IMR-90 (cell line): ENCODE measurements at regions not wholly inside any gene's neighbourhood (a gene's known extent, or its start where the extent isn't known, plus 50 kb on each side); places are given as distances from the start of the nearest gene placed in this dataset.

Source experiments
- ATAC-seq: fragments of 200-7000 bp; cut with Tn5 transposase; 2 replicates; pipeline ENCODE4 v1.9.1; 2020; ENCODE audit warnings: low read depth, mild to moderate bottlenecking, moderate library complexity
- BruUV-seq: library from RNA; stranded (reverse); fragments of 400-500 nt; replicated peaks from 2 replicates; lab custom pipeline; 2021; lab: Mats Ljungman, UMichigan
- CTCF ChIA-PET: fragments of 300-600 bp; formaldehyde crosslinking; extraction: SDS; loops from one replicate; lab custom pipeline; 2021; ENCODE audit warnings: antibody characterized with exemption; lab: Yijun Ruan, JAX
- POLR2A ChIA-PET: fragments of 300-600 bp; sonication (Branson Sonifier 250); formaldehyde crosslinking; loops from one replicate; lab custom pipeline; 2022; ENCODE audit warnings: antibody characterized with exemption; ENCODE audit not compliant: unreplicated experiment; lab: Charles Lee
- DNase-seq: peaks from one replicate; pipeline ENCODE4 v3.0.0; 2013
- H2AFZ ChIP-seq: replicated peaks from 2 replicates; pipeline ENCODE3; 2013; ENCODE audit warnings: low read length, mild to moderate bottlenecking; ENCODE audit not compliant: poor library complexity
- H2AK5ac ChIP-seq: 2 replicates; pipeline ENCODE4 v1.6.1; 2013; ENCODE audit warnings: low read depth, low read length, inconsistent platforms
- H2AK9ac ChIP-seq: replicated peaks from 2 replicates; pipeline ENCODE3; 2013; ENCODE audit warnings: mild to moderate bottlenecking, low read depth, low read length, moderate library complexity; ENCODE audit not compliant: poor library complexity
- H2BK120ac ChIP-seq: 2 replicates; pipeline ENCODE4 v1.6.1; 2013; ENCODE audit warnings: low read depth, low read length, inconsistent platforms
- H2BK15ac ChIP-seq: 3 replicates; pipeline ENCODE4 v1.6.1; 2013; ENCODE audit warnings: low read depth, low read length, inconsistent platforms
- H2BK20ac ChIP-seq: 2 replicates; pipeline ENCODE4 v1.6.1; 2013; ENCODE audit warnings: low read depth, mild to moderate bottlenecking, inconsistent platforms, low read length, moderate library complexity
- H2BK5ac ChIP-seq: 2 replicates; pipeline ENCODE4 v1.6.1; 2013; ENCODE audit warnings: mild to moderate bottlenecking, low read depth, low read length, inconsistent platforms; ENCODE audit not compliant: poor library complexity, severe bottlenecking
- H3K14ac ChIP-seq: replicated peaks from 2 replicates; pipeline ENCODE4 v1.6.1; 2013; ENCODE audit warnings: low read depth, low read length, inconsistent platforms
- H3K18ac ChIP-seq: 2 replicates; pipeline ENCODE4 v1.6.1; 2013; ENCODE audit warnings: low read depth, low read length, control low read depth
- H3K23ac ChIP-seq: 2 replicates; pipeline ENCODE4 v1.6.1; 2013; ENCODE audit warnings: low read depth, low read length, inconsistent platforms
- H3K27ac ChIP-seq: 2 replicates; pipeline ENCODE4 v1.5.1; 2013; ENCODE audit warnings: mild to moderate bottlenecking, control low read depth, low read length; ENCODE audit not compliant: insufficient read depth
- H3K27me3 ChIP-seq: 2 replicates; pipeline ENCODE4 v1.6.1; 2013; ENCODE audit warnings: low read length; ENCODE audit not compliant: control insufficient read depth, insufficient read depth
- H3K36me3 ChIP-seq: 2 replicates; pipeline ENCODE4 v1.6.1; 2013; ENCODE audit warnings: low read length, mixed read lengths; ENCODE audit not compliant: control insufficient read depth, insufficient read depth
- H3K4ac ChIP-seq: 2 replicates; pipeline ENCODE4 v1.6.1; 2013; ENCODE audit warnings: low read depth, low read length, inconsistent platforms
- H3K4me1 ChIP-seq: 2 replicates; pipeline ENCODE4 v1.6.1; 2013; ENCODE audit warnings: low read length, mixed read lengths; ENCODE audit not compliant: control insufficient read depth, insufficient read depth
- H3K4me2 ChIP-seq: 2 replicates; pipeline ENCODE4 v1.6.1; 2013; ENCODE audit warnings: low read depth, mild to moderate bottlenecking, control low read depth, low read length, moderate library complexity
- H3K4me3 ChIP-seq: 2 replicates; pipeline ENCODE4 v1.5.1; 2013; ENCODE audit warnings: low read depth, mild to moderate bottlenecking, control low read depth, low read length, moderate library complexity; ENCODE audit not compliant: insufficient read depth
- H3K56ac ChIP-seq: 2 replicates; pipeline ENCODE4 v1.6.1; 2013; ENCODE audit warnings: low read length, inconsistent platforms; ENCODE audit not compliant: insufficient read depth; ENCODE audit errors: extremely low read depth
- H3K79me1 ChIP-seq, 2 experiments: 2 replicates each; pipeline ENCODE4 v1.6.1; 2013; ENCODE audit warnings: low read length in 2 of 2, inconsistent platforms in 1 of 2, low read depth in 1 of 2
- H3K9ac ChIP-seq: 2 replicates; pipeline ENCODE4 v1.6.1; 2013; ENCODE audit warnings: low read depth, low read length, control low read depth
- H3K9me1 ChIP-seq: 2 replicates; pipeline ENCODE4 v1.6.1; 2013; ENCODE audit warnings: low read length, inconsistent platforms; ENCODE audit not compliant: insufficient read depth
- H3K9me3 ChIP-seq: 2 replicates; pipeline ENCODE4 v1.6.1; 2013; ENCODE audit warnings: low read length; ENCODE audit not compliant: control insufficient read depth, insufficient read depth
- H4K20me1 ChIP-seq: 2 replicates; pipeline ENCODE4 v1.6.1; 2013; ENCODE audit warnings: low read length, inconsistent platforms; ENCODE audit not compliant: insufficient read depth
- H4K5ac ChIP-seq: 2 replicates; pipeline ENCODE4 v1.6.1; 2013; ENCODE audit warnings: mild to moderate bottlenecking, low read depth, low read length, control low read depth
- H4K8ac ChIP-seq, 2 experiments: 2 replicates each; pipeline ENCODE4 v1.6.1; 2013; ENCODE audit warnings: low read depth in 2 of 2, low read length in 2 of 2, control low read depth in 1 of 2, inconsistent platforms in 1 of 2
- H4K91ac ChIP-seq: 2 replicates; pipeline ENCODE4 v1.6.1; 2013; ENCODE audit warnings: low read depth, low read length, inconsistent platforms; ENCODE audit not compliant: insufficient read depth
- BHLHE40 ChIP-seq: fragments of 150-350 bp; IDR thresholded peaks from 2 replicates; pipeline ENCODE4 v1.6.1; 2016; ENCODE audit warnings: mild to moderate bottlenecking, low read depth, low read length
- CEBPB ChIP-seq: IDR thresholded peaks from 2 replicates; pipeline ENCODE4 v1.6.1; 2012; ENCODE audit warnings: low read depth, low read length, improper control_type of control experiment
- CHD1 ChIP-seq: IDR thresholded peaks from 2 replicates; pipeline ENCODE4 v1.6.1; 2012; ENCODE audit warnings: low read depth, low read length, improper control_type of control experiment
- CTCF ChIP-seq: conservative IDR thresholded peaks from 2 replicates; pipeline ENCODE4 v1.5.1; 2012; ENCODE audit warnings: mild to moderate bottlenecking, low read depth, low read length, improper control_type of control experiment
- ELK1 ChIP-seq: fragments of 150-350 bp; IDR thresholded peaks from 2 replicates; pipeline ENCODE4 v1.6.1; 2016; ENCODE audit warnings: low read depth, mild to moderate bottlenecking, low read length, moderate library complexity, borderline replicate concordance
- FOS ChIP-seq: fragments of 150-350 bp; IDR thresholded peaks from 2 replicates; pipeline ENCODE4 v1.6.1; 2016; ENCODE audit warnings: low read depth, low read length
- MAZ ChIP-seq: IDR thresholded peaks from 2 replicates; pipeline ENCODE4 v1.6.1; 2012; ENCODE audit warnings: low read depth, mild to moderate bottlenecking, low read length, improper control_type of control experiment, moderate library complexity, borderline replicate concordance
- MXI1 ChIP-seq: IDR thresholded peaks from 2 replicates; pipeline ENCODE4 v1.6.1; 2012; ENCODE audit warnings: low read depth, mild to moderate bottlenecking, low read length, moderate library complexity, borderline replicate concordance
- NFE2L2 ChIP-seq: fragments of 150-350 bp; IDR thresholded peaks from 2 replicates; pipeline ENCODE4 v1.6.1; 2016; ENCODE audit warnings: low read depth, mild to moderate bottlenecking, low read length
- RCOR1 ChIP-seq: IDR thresholded peaks from 2 replicates; pipeline ENCODE4 v1.6.1; 2012; ENCODE audit warnings: mild to moderate bottlenecking, low read length, improper control_type of control experiment; ENCODE audit not compliant: insufficient replicate concordance
- RFX5 ChIP-seq: IDR thresholded peaks from 2 replicates; pipeline ENCODE4 v1.8.0; 2012; ENCODE audit warnings: low read depth, mild to moderate bottlenecking, low read length, moderate library complexity
- SMC3 ChIP-seq: fragments of 150-350 bp; IDR thresholded peaks from 2 replicates; pipeline ENCODE4 v1.6.1; 2016; ENCODE audit warnings: low read depth, mild to moderate bottlenecking, antibody characterized with exemption, low read length, moderate library complexity
- USF2 ChIP-seq: fragments of 150-350 bp; IDR thresholded peaks from 2 replicates; pipeline ENCODE4 v1.6.1; 2017; ENCODE audit warnings: mild to moderate bottlenecking, antibody characterized with exemption, low read length, low read depth
- WGBS, 2 experiments: methylation state at CpG; one replicate each; pipeline versions ENCODE4 v1.1.5 to v1.1.7; 2013; ENCODE audit warnings: missing lambda C conversion rate in 2 of 2; ENCODE audit not compliant: insufficient read length in 1 of 2; ENCODE audit errors: extremely low coverage in 2 of 2; 5-methylcytosine and 5-hydroxymethylcytosine counted together
- dilution Hi-C: fragments of 300-500 bp; cut with HindIII; formaldehyde crosslinking; loops from one replicate; pipeline ENCODE4 v1.14.3; 2018; ENCODE audit warnings: low sequenced_read_pairs; ENCODE audit not compliant: unreplicated experiment
- in situ Hi-C: fragments of 300-500 bp; cut with MboI; formaldehyde crosslinking; loops from 3 replicates; pipeline ENCODE4 v1.14.3; 2019; ENCODE audit warnings: low sequenced_read_pairs, inconsistent platforms, mixed read lengths
- intact Hi-C: fragments of 100-400 bp; cut with micrococcal nuclease; formaldehyde crosslinking; loops from 2 replicates; pipeline ENCODE4 v1.10.0; 2022

GRCh38 chr18:71837547-71837946 is 706.6 kb downstream of the CBLN2 start:
- Histone ChIP-seq H2BK5ac (no peak overlapping the region), H4K5ac (no peak overlapping the region), H3K4me3 (no peak overlapping the region), H3K9ac (no peak overlapping the region), H3K4me1 (no peaks in the 10 kb centered on the region), H2BK20ac (no peak overlapping the region), H3K79me1 (no peaks in the 10 kb centered on the region), H2AK9ac (no peak overlapping the region), H3K27ac (no peak overlapping the region), H2AK5ac (no peak overlapping the region), H3K23ac (no peak overlapping the region), H3K4me2 (no peak overlapping the region), H4K20me1 (no peaks in the 10 kb centered on the region), H3K36me3 (no peaks in the 10 kb centered on the region), H3K9me3 (0 out of 2 replicates have a peak, but pooled peaks cover 2% of the 10 kb centered on the region), H2BK15ac (no peak overlapping the region), H3K14ac (no peak overlapping the region), H3K4ac (no peak overlapping the region), H3K56ac (no peak overlapping the region), H3K18ac (no peak overlapping the region), H3K9me1 (no peaks in the 10 kb centered on the region), H2AFZ (no peak overlapping the region), H2BK120ac (no peak overlapping the region), H4K91ac (no peak overlapping the region), H4K8ac (no peak overlapping the region), H3K27me3 (no peaks in the 10 kb centered on the region)
- ChIA-PET CTCF (no interaction called here), POLR2A (no interaction called here)
- no CpG with 5 or more reads among the region's 1 CpG for WGBS, 2 experiments
- DNase-seq (no peak), ATAC-seq (no peak)
- in situ Hi-C loops (no loop called here), dilution Hi-C loops (no loop called here), intact Hi-C loops (no loop called here)
- no TSS peak for BruUV-seq
- TF ChIP-seq MAZ (no peak), RFX5 (no peak), CEBPB (no peak), ELK1 (no peak), NFE2L2 (no peak), MXI1 (no peak), CHD1 (no peak), SMC3 (no peak), CTCF (no peak), BHLHE40 (no peak), USF2 (no peak), FOS (no peak), RCOR1 (no peak)
